ENCODE measurements at regions not wholly inside any gene's neighbourhood (a gene's known extent, or its start where the extent isn't known, plus 50 kb on each side); places are given as distances from the start of the nearest gene placed in this dataset.

GRCh38 chr14:71399057-71399487 lies 491.8 kb downstream of the PCNX1 start:
- TF ChIP-seq CTCF (IDR thresholded peaks at IDR 0.05; ENCODE audit: borderline replicate concordance, extremely low read depth, low read length, poor library complexity, severe bottlenecking): no peak
- TF ChIP-seq EZH2 (IDR thresholded peaks at IDR 0.05; ENCODE audit: borderline replicate concordance, low read depth, low read length, severe bottlenecking): no peak

Data from DND-41 (cell line).